AG04450 (cell line): ENCODE measurements at regions not wholly inside any gene's neighbourhood (a gene's known extent, or its start where the extent isn't known, plus 50 kb on each side); places are given as distances from the start of the nearest gene placed in this dataset.
"Not testable (repeated sequence)": the region's sequence is repeated elsewhere in the genome, so short reads cannot be mapped to it uniquely, and the experiment has no call there.

ENCODE experiments used
- CTCF ChIA-PET: fragments of 300-600, 350-600 bp; formaldehyde crosslinking; extraction: SDS; loops from one replicate; lab custom pipeline; 2022; ENCODE audit warnings: antibody characterized with exemption, inconsistent platforms; lab: Charles Lee
- POLR2A ChIA-PET: fragments of 350-600 bp; formaldehyde crosslinking; extraction: SDS; loops from one replicate; lab custom pipeline; 2021; ENCODE audit warnings: antibody characterized with exemption, inconsistent platforms; lab: Yijun Ruan, JAX
- DNase-seq: peaks from one replicate; pipeline ENCODE4 v3.0.0-alpha.2; 2011; ENCODE audit warnings: low read depth, low spot score
- H3K27ac ChIP-seq: one replicate; pipeline ENCODE4 v1.5.1; 2012; ENCODE audit warnings: low read depth, low read length, control low read depth
- H3K27me3 ChIP-seq: one replicate; pipeline ENCODE4 v1.6.0; 2012; ENCODE audit warnings: low read length; ENCODE audit not compliant: control insufficient read depth, insufficient read depth
- H3K4me3 ChIP-seq: 2 replicates; pipeline ENCODE4 v1.5.1; 2011; ENCODE audit warnings: mild to moderate bottlenecking, low read depth, low read length, control low read depth
- H3K9me3 ChIP-seq: 2 replicates; pipeline ENCODE4 v1.5.1; 2012; ENCODE audit warnings: low read length; ENCODE audit not compliant: control insufficient read depth, insufficient read depth
- TF ChIP-seq, protein P1 (sequence below): IDR thresholded peaks from 2 replicates; pipeline ENCODE4 v1.5.1; 2011; ENCODE audit warnings: low read depth, low read length, control low read depth, inconsistent platforms

GRCh38 chr7:51901489-51901840 lies 584.9 kb upstream of the COBL start:
- ChIA-PET POLR2A (no interaction called here), CTCF (no interaction called here)
- Histone ChIP-seq H3K9me3 (peaks cover 30% of the 10 kb centered on the region), H3K27me3 (no peaks in the 10 kb centered on the region), H3K4me3 (no peak overlapping the region), H3K27ac (no peak overlapping the region)
- TF ChIP-seq, protein P1, sequence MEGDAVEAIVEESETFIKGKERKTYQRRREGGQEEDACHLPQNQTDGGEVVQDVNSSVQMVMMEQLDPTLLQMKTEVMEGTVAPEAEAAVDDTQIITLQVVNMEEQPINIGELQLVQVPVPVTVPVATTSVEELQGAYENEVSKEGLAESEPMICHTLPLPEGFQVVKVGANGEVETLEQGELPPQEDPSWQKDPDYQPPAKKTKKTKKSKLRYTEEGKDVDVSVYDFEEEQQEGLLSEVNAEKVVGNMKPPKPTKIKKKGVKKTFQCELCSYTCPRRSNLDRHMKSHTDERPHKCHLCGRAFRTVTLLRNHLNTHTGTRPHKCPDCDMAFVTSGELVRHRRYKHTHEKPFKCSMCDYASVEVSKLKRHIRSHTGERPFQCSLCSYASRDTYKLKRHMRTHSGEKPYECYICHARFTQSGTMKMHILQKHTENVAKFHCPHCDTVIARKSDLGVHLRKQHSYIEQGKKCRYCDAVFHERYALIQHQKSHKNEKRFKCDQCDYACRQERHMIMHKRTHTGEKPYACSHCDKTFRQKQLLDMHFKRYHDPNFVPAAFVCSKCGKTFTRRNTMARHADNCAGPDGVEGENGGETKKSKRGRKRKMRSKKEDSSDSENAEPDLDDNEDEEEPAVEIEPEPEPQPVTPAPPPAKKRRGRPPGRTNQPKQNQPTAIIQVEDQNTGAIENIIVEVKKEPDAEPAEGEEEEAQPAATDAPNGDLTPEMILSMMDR: no peak
- DNase-seq: no peak

DNA sequence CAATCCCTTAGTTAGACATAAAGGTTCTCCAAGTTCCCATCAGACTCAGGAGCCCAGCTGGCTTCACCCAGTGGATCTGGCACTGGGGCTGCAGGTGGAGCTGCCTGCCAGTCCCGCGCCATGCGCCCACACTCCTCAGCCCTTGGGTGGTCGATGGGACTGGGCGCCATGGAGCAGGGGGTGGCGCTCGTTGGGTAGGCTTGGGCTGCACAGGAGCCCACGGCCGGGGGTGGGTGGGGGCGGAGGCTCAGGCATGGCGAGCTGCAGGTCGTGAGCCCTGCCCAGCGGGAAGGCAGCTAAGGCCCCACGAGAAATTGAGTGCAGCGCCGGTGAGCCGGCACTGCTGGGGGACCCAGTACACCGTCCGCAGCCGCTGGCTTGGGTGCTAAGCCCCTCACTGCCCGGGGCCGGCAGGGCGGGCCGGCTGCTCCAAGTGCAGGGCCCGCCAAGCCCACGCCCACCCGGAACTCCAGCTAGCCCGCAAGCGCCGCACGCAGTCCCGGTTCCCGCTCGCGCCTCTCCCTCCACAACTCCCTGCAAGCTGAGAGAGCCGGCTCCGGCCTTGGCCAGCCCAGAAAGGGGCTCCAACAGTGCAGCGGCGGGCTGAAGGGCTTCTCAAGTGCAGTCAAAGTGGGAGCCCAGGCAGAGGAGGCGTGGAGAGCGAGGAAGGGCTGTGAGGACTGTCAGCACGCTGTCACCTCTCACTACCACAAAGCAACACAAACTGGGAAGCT lies 584.3 kb upstream of the COBL start:
- H3K27me3 ChIP-seq, H3K27ac ChIP-seq, CTCF ChIA-PET, POLR2A ChIA-PET, DNase-seq, H3K4me3 ChIP-seq: not testable (repeated sequence)
- peaks cover 27% of the 10 kb centered on the region for H3K9me3 ChIP-seq

DNA sequence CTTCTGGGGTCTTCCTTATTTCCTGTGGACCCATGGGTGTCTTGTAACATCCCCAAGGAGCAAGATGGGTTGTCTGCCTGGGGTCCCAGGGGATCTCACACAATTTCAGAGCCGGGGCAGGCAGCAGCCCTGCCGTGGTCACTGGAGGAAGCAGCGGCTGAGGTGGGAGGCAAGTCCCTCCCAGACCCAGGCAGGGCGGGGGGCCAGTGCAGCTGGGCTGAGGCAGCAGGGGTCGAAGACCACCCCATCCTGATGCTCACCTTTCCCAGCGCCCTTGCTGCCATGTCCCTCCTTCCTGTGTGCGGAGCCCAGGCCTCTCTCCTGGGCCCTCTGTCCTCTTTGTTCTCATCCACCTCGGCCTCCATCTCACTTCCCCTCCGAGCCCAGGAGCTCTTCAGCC lies 583.0 kb upstream of the COBL start:
- Histone ChIP-seq H3K27me3 (no peaks in the 10 kb centered on the region), H3K4me3 (no peak overlapping the region), H3K27ac (no peak overlapping the region), H3K9me3 (peaks cover 27% of the 10 kb centered on the region)
- ChIA-PET CTCF (no interaction called here), POLR2A (no interaction called here)
- DNase-seq: no peak
- TF ChIP-seq, protein P1: no peak

GRCh38 chr7:51882412-51882811 lies 565.8 kb upstream of the COBL start:
- CTCF ChIA-PET: no interaction called here
- no peak for DNase-seq
- POLR2A ChIA-PET: no interaction called here
- Histone ChIP-seq H3K9me3 (peaks cover 21% of the 10 kb centered on the region; the same call in 1 of the 2 replicates), H3K27ac (no peak overlapping the region), H3K27me3 (no peaks in the 10 kb centered on the region), H3K4me3 (no peak overlapping the region)
- TF ChIP-seq, protein P1: no peak

- H3K4me3 ChIP-seq: no peak overlapping the region
- TF ChIP-seq, protein P1: no peak
- POLR2A ChIA-PET: no interaction called here
- CTCF ChIA-PET: no interaction called here
- H3K27me3 ChIP-seq: no peaks in the 10 kb centered on the region
- no peak for DNase-seq
- H3K27ac ChIP-seq: no peak overlapping the region
- H3K9me3 ChIP-seq: peaks cover 20% of the 10 kb centered on the region; the same call in 1 of the 2 replicates
Measured at GRCh38 chr7:51881309-51881708, 564.7 kb upstream of the COBL start.
